Spleen (tissue), 7 donors: ENCODE measurements at regions not wholly inside any gene's neighbourhood (a gene's known extent, or its start where the extent isn't known, plus 50 kb on each side); places are given as distances from the start of the nearest gene placed in this dataset.

Experiments
- CTCF ChIP-seq, 11 experiments: fragments of 200-600 bp in 7 of 11; fragments of 450-650 bp in 4 of 11; sonication (generic) in 4 of 11; IDR thresholded peaks in 8 of 11; conservative IDR thresholded peaks in 3 of 11; 1 replicate in 7 of 11; 2 replicates in 4 of 11; pipeline versions ENCODE4 v1.4.0 to v1.8.0; 2016 to 2021; ENCODE audit warnings: antibody characterized with exemption in 11 of 11, inconsistent platforms in 4 of 11, mild to moderate bottlenecking in 1 of 11
- POLR2AphosphoS5 ChIP-seq, 3 donors: sonication (generic); formaldehyde crosslinking; IDR thresholded peaks; one replicate each; pipeline ENCODE4 v1.5.1; 2017; ENCODE audit warnings: antibody characterized with exemption in 3 of 3
- donor health status: DM: no; HTN: no; CAD: no; lungs with moderate emphysema.
- donor health status: DM: no; HTN: no; CAD: no.
- donor health status: DM: no; HTN: no; CAD: no.

GRCh38 chr4:59825104-59825503 is 1375.0 kb upstream of the ADGRL3 start:
- TF ChIP-seq POLR2AphosphoS5 (IDR thresholded peaks at IDR 0.05) (no peak), CTCF (IDR thresholded peaks at IDR 0.05 in 8 of 11, conservative IDR thresholded peaks at IDR 0.05 in 3 of 11) (no peak)
